ENCODE measurements at regions not wholly inside any gene's neighbourhood (a gene's known extent, or its start where the extent isn't known, plus 50 kb on each side); places are given as distances from the start of the nearest gene placed in this dataset.

DNA sequence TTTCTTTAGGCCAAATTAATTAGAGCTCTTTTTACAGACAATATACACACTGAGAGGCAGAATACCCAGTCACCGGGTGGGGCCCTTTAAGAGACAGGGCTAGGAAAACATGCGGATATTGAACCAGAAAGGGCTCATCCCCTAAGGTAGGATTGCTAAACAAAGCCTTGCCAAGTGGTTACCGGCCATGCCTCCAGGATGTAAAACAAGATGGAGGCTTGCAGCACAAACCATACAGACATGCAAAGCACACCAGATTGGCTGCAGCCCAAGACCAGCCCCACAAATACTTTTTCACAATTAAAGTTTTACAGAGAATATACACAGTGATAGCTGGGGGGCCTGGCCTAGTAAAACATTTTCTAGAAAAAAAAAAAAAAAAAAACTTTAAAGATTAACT is 210.0 kb downstream of the KLHL4 start:
- Histone ChIP-seq H3K4me3 (ENCODE audit: insufficient read depth, low read depth, low read length) (no peak overlapping the region), H3K9ac (ENCODE audit: low read length) (no peak overlapping the region), H4K20me1 (ENCODE audit: insufficient read depth, low read length) (no peaks in the 10 kb centered on the region), H3K4me1 (ENCODE audit: insufficient read depth, low read length) (no peaks in the 10 kb centered on the region), H3K27me3 (ENCODE audit: insufficient read depth, low read length) (no peaks in the 10 kb centered on the region), H3K4me2 (ENCODE audit: low read length) (no peak overlapping the region), H2AFZ (ENCODE audit: low read depth, low read length) (no peak overlapping the region), H3K79me2 (ENCODE audit: insufficient read depth, low read length) (no peaks in the 10 kb centered on the region), H3K27ac (ENCODE audit: low read depth, low read length) (no peak overlapping the region), H3K36me3 (ENCODE audit: insufficient read depth, low read length) (no peaks in the 10 kb centered on the region), H3K9me3 (ENCODE audit: insufficient read depth, low read depth, low read length) (no peaks in the 10 kb centered on the region)
- no peak for FAIRE-seq
- Mint-ChIP-seq H3K27me3 (ENCODE audit: low read depth, unreplicated experiment) (no peaks in the 10 kb centered on the region), H3K36me3 (ENCODE audit: low read depth, unreplicated experiment) (no peaks in the 10 kb centered on the region), H3K9me3 (ENCODE audit: unreplicated experiment) (no peaks in the 10 kb centered on the region), H3K4me1 (ENCODE audit: low read depth, unreplicated experiment) (no peaks in the 10 kb centered on the region), H3K27ac (ENCODE audit: unreplicated experiment) (no peak overlapping the region), H3K4me3 (ENCODE audit: unreplicated experiment) (no peak overlapping the region)
- TF ChIP-seq, protein P1, sequence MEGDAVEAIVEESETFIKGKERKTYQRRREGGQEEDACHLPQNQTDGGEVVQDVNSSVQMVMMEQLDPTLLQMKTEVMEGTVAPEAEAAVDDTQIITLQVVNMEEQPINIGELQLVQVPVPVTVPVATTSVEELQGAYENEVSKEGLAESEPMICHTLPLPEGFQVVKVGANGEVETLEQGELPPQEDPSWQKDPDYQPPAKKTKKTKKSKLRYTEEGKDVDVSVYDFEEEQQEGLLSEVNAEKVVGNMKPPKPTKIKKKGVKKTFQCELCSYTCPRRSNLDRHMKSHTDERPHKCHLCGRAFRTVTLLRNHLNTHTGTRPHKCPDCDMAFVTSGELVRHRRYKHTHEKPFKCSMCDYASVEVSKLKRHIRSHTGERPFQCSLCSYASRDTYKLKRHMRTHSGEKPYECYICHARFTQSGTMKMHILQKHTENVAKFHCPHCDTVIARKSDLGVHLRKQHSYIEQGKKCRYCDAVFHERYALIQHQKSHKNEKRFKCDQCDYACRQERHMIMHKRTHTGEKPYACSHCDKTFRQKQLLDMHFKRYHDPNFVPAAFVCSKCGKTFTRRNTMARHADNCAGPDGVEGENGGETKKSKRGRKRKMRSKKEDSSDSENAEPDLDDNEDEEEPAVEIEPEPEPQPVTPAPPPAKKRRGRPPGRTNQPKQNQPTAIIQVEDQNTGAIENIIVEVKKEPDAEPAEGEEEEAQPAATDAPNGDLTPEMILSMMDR (IDR thresholded peaks at IDR 0.05; ENCODE audit: insufficient read depth, low read depth, low read length) = no peak
- TF ChIP-seq EZH2 (IDR thresholded peaks at IDR 0.05; ENCODE audit: insufficient read depth, low read length) = no peak
- DNase-seq (ENCODE audit: low read depth) = no peak

DNA sequence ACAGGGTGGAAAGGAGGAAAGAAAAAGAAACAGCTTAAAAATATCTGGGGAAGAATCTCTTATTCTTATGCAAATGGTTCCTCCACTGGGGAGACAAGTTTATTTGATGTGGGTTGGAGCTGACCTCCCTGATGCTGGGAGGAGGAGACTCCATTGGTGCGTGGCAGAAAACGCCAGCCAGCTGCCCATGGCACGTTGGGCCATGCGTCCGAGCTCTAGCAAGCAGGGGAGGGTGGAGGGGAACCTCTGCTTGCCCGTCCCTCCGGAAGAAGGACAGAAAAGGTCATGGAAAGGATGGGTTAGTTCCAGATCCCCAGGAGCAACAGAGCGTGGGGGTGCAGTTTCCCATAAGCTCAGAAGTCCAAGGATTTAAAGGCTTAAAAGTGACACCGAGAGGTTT is 210.4 kb downstream of the KLHL4 start:
- no peak overlapping the region for H3K4me3 Mint-ChIP-seq (ENCODE audit: unreplicated experiment)
- TF ChIP-seq EZH2 (IDR thresholded peaks at IDR 0.05; ENCODE audit: insufficient read depth, low read length) = no peak
- TF ChIP-seq, protein P1 (IDR thresholded peaks at IDR 0.05; ENCODE audit: insufficient read depth, low read depth, low read length) = no peak
- no peak overlapping the region for H3K4me2 ChIP-seq (ENCODE audit: low read length)
- no peaks in the 10 kb centered on the region for H3K27me3 ChIP-seq (ENCODE audit: insufficient read depth, low read length)
- no peak overlapping the region for H2AFZ ChIP-seq (ENCODE audit: low read depth, low read length)
- H3K79me2 ChIP-seq (ENCODE audit: insufficient read depth, low read length) = no peaks in the 10 kb centered on the region
- H3K9me3 Mint-ChIP-seq (ENCODE audit: unreplicated experiment) = no peaks in the 10 kb centered on the region
- DNase-seq (ENCODE audit: low read depth) (no peak), FAIRE-seq (no peak)
- no peaks in the 10 kb centered on the region for H3K4me1 ChIP-seq (ENCODE audit: insufficient read depth, low read length)
- H3K4me1 Mint-ChIP-seq (ENCODE audit: low read depth, unreplicated experiment) = no peaks in the 10 kb centered on the region
- no peaks in the 10 kb centered on the region for H3K27me3 Mint-ChIP-seq (ENCODE audit: low read depth, unreplicated experiment)
- no peak overlapping the region for H3K9ac ChIP-seq (ENCODE audit: low read length)
- no peaks in the 10 kb centered on the region for H3K36me3 ChIP-seq (ENCODE audit: insufficient read depth, low read length)
- H3K9me3 ChIP-seq (ENCODE audit: insufficient read depth, low read depth, low read length) = no peaks in the 10 kb centered on the region
- no peak overlapping the region for H3K27ac ChIP-seq (ENCODE audit: low read depth, low read length)
- no peaks in the 10 kb centered on the region for H4K20me1 ChIP-seq (ENCODE audit: insufficient read depth, low read length)
- no peak overlapping the region for H3K4me3 ChIP-seq (ENCODE audit: insufficient read depth, low read depth, low read length)
- H3K27ac Mint-ChIP-seq (ENCODE audit: unreplicated experiment) = no peak overlapping the region
- H3K36me3 Mint-ChIP-seq (ENCODE audit: low read depth, unreplicated experiment) = no peaks in the 10 kb centered on the region

DNA sequence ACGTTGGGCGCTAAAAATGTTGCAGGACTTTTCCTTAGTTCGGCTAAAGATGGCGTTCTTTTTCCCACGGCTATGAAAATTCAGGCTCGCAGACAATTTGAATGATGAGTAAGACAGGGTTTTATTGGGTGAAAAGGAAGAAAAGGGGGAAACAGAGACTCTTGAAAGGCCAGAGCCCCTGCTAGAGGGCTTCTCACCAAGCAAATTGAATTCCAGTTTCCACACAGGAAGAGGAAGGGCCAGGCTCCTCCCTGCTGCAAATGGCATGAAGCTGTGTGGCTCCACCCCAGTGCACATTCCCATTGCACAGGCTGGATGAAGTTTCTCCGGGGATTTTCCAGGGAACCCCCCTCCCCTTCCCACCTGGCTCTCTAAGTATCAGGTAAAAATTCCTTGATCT is 210.9 kb downstream of the KLHL4 start:
- H4K20me1 ChIP-seq (ENCODE audit: insufficient read depth, low read length) = no peaks in the 10 kb centered on the region
- H3K36me3 Mint-ChIP-seq (ENCODE audit: low read depth, unreplicated experiment) = no peaks in the 10 kb centered on the region
- H3K4me2 ChIP-seq (ENCODE audit: low read length) = no peak overlapping the region
- no peaks in the 10 kb centered on the region for H3K36me3 ChIP-seq (ENCODE audit: insufficient read depth, low read length)
- H3K27me3 Mint-ChIP-seq (ENCODE audit: low read depth, unreplicated experiment) = no peaks in the 10 kb centered on the region
- TF ChIP-seq, protein P1 (IDR thresholded peaks at IDR 0.05; ENCODE audit: insufficient read depth, low read depth, low read length) = no peak
- no peak for TF ChIP-seq EZH2 (IDR thresholded peaks at IDR 0.05; ENCODE audit: insufficient read depth, low read length)
- H3K4me3 ChIP-seq (ENCODE audit: insufficient read depth, low read depth, low read length) = no peak overlapping the region
- no peak overlapping the region for H3K9ac ChIP-seq (ENCODE audit: low read length)
- FAIRE-seq (no peak), DNase-seq (ENCODE audit: low read depth) (no peak)
- no peak overlapping the region for H2AFZ ChIP-seq (ENCODE audit: low read depth, low read length)
- H3K4me1 Mint-ChIP-seq (ENCODE audit: low read depth, unreplicated experiment) = no peaks in the 10 kb centered on the region
- no peaks in the 10 kb centered on the region for H3K9me3 ChIP-seq (ENCODE audit: insufficient read depth, low read depth, low read length)
- H3K9me3 Mint-ChIP-seq (ENCODE audit: unreplicated experiment) = no peaks in the 10 kb centered on the region
- H3K27ac ChIP-seq (ENCODE audit: low read depth, low read length) = no peak overlapping the region
- no peaks in the 10 kb centered on the region for H3K27me3 ChIP-seq (ENCODE audit: insufficient read depth, low read length)
- no peaks in the 10 kb centered on the region for H3K79me2 ChIP-seq (ENCODE audit: insufficient read depth, low read length)
- H3K4me1 ChIP-seq (ENCODE audit: insufficient read depth, low read length) = no peaks in the 10 kb centered on the region
- no peak overlapping the region for H3K4me3 Mint-ChIP-seq (ENCODE audit: unreplicated experiment)
- H3K27ac Mint-ChIP-seq (ENCODE audit: unreplicated experiment) = no peak overlapping the region

All from astrocyte (in vitro differentiated cells and primary cell).